ENCODE measurements at regions not wholly inside any gene's neighbourhood (a gene's known extent, or its start where the extent isn't known, plus 50 kb on each side); places are given as distances from the start of the nearest gene placed in this dataset.

GRCh38 chr2:239583171-239583878 is 182.5 kb upstream of the HDAC4 start (continued):
- TF ChIP-seq, protein P1, sequence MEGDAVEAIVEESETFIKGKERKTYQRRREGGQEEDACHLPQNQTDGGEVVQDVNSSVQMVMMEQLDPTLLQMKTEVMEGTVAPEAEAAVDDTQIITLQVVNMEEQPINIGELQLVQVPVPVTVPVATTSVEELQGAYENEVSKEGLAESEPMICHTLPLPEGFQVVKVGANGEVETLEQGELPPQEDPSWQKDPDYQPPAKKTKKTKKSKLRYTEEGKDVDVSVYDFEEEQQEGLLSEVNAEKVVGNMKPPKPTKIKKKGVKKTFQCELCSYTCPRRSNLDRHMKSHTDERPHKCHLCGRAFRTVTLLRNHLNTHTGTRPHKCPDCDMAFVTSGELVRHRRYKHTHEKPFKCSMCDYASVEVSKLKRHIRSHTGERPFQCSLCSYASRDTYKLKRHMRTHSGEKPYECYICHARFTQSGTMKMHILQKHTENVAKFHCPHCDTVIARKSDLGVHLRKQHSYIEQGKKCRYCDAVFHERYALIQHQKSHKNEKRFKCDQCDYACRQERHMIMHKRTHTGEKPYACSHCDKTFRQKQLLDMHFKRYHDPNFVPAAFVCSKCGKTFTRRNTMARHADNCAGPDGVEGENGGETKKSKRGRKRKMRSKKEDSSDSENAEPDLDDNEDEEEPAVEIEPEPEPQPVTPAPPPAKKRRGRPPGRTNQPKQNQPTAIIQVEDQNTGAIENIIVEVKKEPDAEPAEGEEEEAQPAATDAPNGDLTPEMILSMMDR (IDR thresholded peaks at IDR 0.05; ENCODE audit: low read depth, low read length, missing input control), result no peak
- TF ChIP-seq RAD21 (IDR thresholded peaks at IDR 0.05) (no peak), GABPA (IDR thresholded peaks at IDR 0.05 in 1 of 2, conservative IDR thresholded peaks at IDR 0.05 in 1 of 2) (no peak), RXRA (IDR thresholded peaks at IDR 0.05) (no peak)
- TF ChIP-seq, protein P2, sequence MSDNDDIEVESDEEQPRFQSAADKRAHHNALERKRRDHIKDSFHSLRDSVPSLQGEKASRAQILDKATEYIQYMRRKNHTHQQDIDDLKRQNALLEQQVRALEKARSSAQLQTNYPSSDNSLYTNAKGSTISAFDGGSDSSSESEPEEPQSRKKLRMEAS (IDR thresholded peaks at IDR 0.05), result no peak

DNA sequence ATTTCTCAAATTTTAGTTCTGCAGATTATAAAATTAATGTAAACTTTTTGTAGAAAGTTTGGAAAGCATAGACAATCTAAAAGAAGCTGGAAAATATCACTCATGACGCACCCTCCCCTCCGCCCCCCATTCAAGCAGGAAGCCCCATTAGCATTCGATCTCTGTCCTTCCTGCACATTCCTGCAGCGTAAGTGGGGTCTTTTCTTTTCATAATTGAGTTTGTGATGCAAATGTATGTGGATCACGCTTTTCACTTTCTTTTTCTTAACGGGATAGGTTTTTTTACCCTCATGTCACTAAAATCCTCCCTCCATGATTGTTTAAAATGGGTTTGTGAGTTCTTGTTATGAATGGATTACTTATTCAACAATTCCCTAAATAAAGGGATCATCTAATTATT is 181.7 kb upstream of the HDAC4 start:
- H3K36me3 ChIP-seq (ENCODE audit: control insufficient read depth in 4 of 4, insufficient read depth in 3 of 4, low read depth in 1 of 4, low read length in 3 of 4), result no peaks in the 10 kb centered on the region

More for the DNA sequence above, 181.7 kb upstream of the HDAC4 start:
- no peaks in the 10 kb centered on the region for H3K4me1 ChIP-seq (ENCODE audit: control insufficient read depth in 4 of 4, insufficient read depth in 4 of 4, low read length in 3 of 4)
- H3K9ac ChIP-seq (ENCODE audit: low read depth in 1 of 2, low read length in 2 of 2), result peak overlapping the region in 1 of 2 donors; percentile 25
- WGBS, result 87% methylated on average over 6 of the region's 6 CpGs
- H3K4me3 ChIP-seq (ENCODE audit: low read depth in 1 of 3, low read length in 3 of 3), result no peak overlapping the region
- H3K27ac ChIP-seq (ENCODE audit: low read depth in 1 of 2, low read length in 2 of 2), result no peak overlapping the region
- TF ChIP-seq, protein P2 (IDR thresholded peaks at IDR 0.05), result no peak
- no peak for TF ChIP-seq YY1 (IDR thresholded peaks at IDR 0.05)
- no peak for TF ChIP-seq EGR1 (IDR thresholded peaks at IDR 0.05; ENCODE audit: low read depth in 2 of 2)
- no peak for TF ChIP-seq FOXA1 (IDR thresholded peaks at IDR 0.05)
- TF ChIP-seq ATF3 (IDR thresholded peaks at IDR 0.05), result no peak
- no peak for TF ChIP-seq FOXA2 (IDR thresholded peaks at IDR 0.05)
- TF ChIP-seq ZBTB33 (IDR thresholded peaks at IDR 0.05), result no peak
- TF ChIP-seq HNF4G (IDR thresholded peaks at IDR 0.05), result no peak
- no peak for TF ChIP-seq REST (IDR thresholded peaks at IDR 0.05)
- TF ChIP-seq NR2F2 (IDR thresholded peaks at IDR 0.05), result no peak
- TF ChIP-seq GABPA (IDR thresholded peaks at IDR 0.05 in 1 of 2, conservative IDR thresholded peaks at IDR 0.05 in 1 of 2), result no peak
- TF ChIP-seq SP1 (IDR thresholded peaks at IDR 0.05), result no peak
- TF ChIP-seq HNF4A (conservative IDR thresholded peaks at IDR 0.05), result no peak
- TF ChIP-seq JUND (IDR thresholded peaks at IDR 0.05), result no peak
- TF ChIP-seq, protein P1 (IDR thresholded peaks at IDR 0.05; ENCODE audit: low read depth, low read length, missing input control), result no peak
- no peak for TF ChIP-seq TAF1 (conservative IDR thresholded peaks at IDR 0.05)
- TF ChIP-seq RAD21 (IDR thresholded peaks at IDR 0.05), result no peak
- TF ChIP-seq RXRA (IDR thresholded peaks at IDR 0.05), result no peak
- no peaks in the 10 kb centered on the region for H3K27me3 ChIP-seq (ENCODE audit: control insufficient read depth in 4 of 4, insufficient read depth in 4 of 4, low read length in 3 of 4)
- no peaks in the 10 kb centered on the region for H3K9me3 ChIP-seq (ENCODE audit: control insufficient read depth in 4 of 4, low read length in 3 of 4)
- DNase-seq (ENCODE audit: low spot score), result no peak

Data from liver (tissue), 8 donors.